Neural cell (in vitro differentiated cells): ENCODE measurements at regions not wholly inside any gene's neighbourhood (a gene's known extent, or its start where the extent isn't known, plus 50 kb on each side); places are given as distances from the start of the nearest gene placed in this dataset.

Source experiments
- H2AFZ ChIP-seq: fragments of 200-600, 300-800 bp; sonication (generic), shearing (Covaris generic); 2 replicates; pipeline ENCODE4 v1.6.0; 2014; ENCODE audit warnings: low read depth, mild to moderate bottlenecking, antibody characterized with exemption, low read length, moderate library complexity
- H3F3A ChIP-seq: fragments of 200-600 bp; shearing (Covaris generic); 2 replicates; pipeline ENCODE4 v1.6.1; 2016; ENCODE audit warnings: mild to moderate bottlenecking, moderate library complexity, mixed read lengths, antibody characterized with exemption, low read length; ENCODE audit not compliant: insufficient read depth, poor library complexity, severe bottlenecking
- H3K27ac ChIP-seq: fragments of 200-600, 300-800 bp; sonication (generic), shearing (Covaris generic); 2 replicates; pipeline ENCODE4 v1.5.1; 2014; ENCODE audit warnings: mild to moderate bottlenecking, low read length, moderate library complexity
- H3K27me3 ChIP-seq: fragments of 300-800, 200-600 bp; sonication (generic), shearing (Covaris generic); 2 replicates; pipeline ENCODE4 v1.6.0; 2014; ENCODE audit warnings: mild to moderate bottlenecking, low read depth, low read length, moderate library complexity; ENCODE audit not compliant: insufficient read depth
- H3K36me3 ChIP-seq: fragments of 300-800, 200-600 bp; sonication (generic), shearing (Covaris generic); 2 replicates; pipeline ENCODE4 v1.5.1; 2014; ENCODE audit warnings: mild to moderate bottlenecking, antibody characterized with exemption, low read length, moderate library complexity; ENCODE audit not compliant: insufficient read depth
- H3K4me2 ChIP-seq: fragments of 300-800, 200-600 bp; sonication (generic), shearing (Covaris generic); 2 replicates; pipeline ENCODE4 v1.6.0; 2014; ENCODE audit warnings: mild to moderate bottlenecking, low read length
- H3K4me3 ChIP-seq: fragments of 300-800, 200-600 bp; sonication (generic), shearing (Covaris generic); 2 replicates; pipeline ENCODE4 v1.5.1; 2014; ENCODE audit warnings: mild to moderate bottlenecking, low read length, moderate library complexity
- H3K79me2 ChIP-seq: fragments of 200-600 bp; shearing (Covaris generic); replicated peaks from 2 replicates; pipeline ENCODE4 v1.6.0; 2014; ENCODE audit warnings: mild to moderate bottlenecking, low read length, moderate library complexity; ENCODE audit not compliant: insufficient read depth
- H3K9ac ChIP-seq: fragments of 300-800, 200-600 bp; sonication (generic), shearing (Covaris generic); 2 replicates; pipeline ENCODE4 v1.6.1; 2016; ENCODE audit warnings: mild to moderate bottlenecking, low read length, mixed read lengths
- H3K9me2 ChIP-seq: fragments of 200-600 bp; shearing (Covaris generic); 2 replicates; pipeline ENCODE4 v1.6.1; 2016; ENCODE audit warnings: mild to moderate bottlenecking, low read length, mixed read lengths; ENCODE audit not compliant: insufficient read depth
- H3K9me3 ChIP-seq: fragments of 200-600, 300-800 bp; sonication (generic), shearing (Covaris generic); 2 replicates; pipeline ENCODE4 v1.6.1; 2016; ENCODE audit warnings: mild to moderate bottlenecking, mixed run types, low read length, moderate library complexity, mixed read lengths
- H4K20me1 ChIP-seq: fragments of 200-600 bp; shearing (Covaris generic); 2 replicates; pipeline ENCODE4 v1.6.1; 2016; ENCODE audit warnings: mild to moderate bottlenecking, mixed run types; ENCODE audit not compliant: insufficient read depth
- EP300 ChIP-seq: fragments of 450-650 bp; conservative IDR thresholded peaks from 2 replicates; pipeline ENCODE4 v1.6.1; 2014; ENCODE audit warnings: antibody characterized with exemption, mild to moderate bottlenecking, moderate library complexity; ENCODE audit not compliant: poor library complexity, severe bottlenecking
- EZH2 ChIP-seq: fragments of 200-600, 300-800 bp; shearing (Covaris generic), sonication (generic); IDR thresholded peaks from 2 replicates; pipeline ENCODE4 v1.6.1; 2014; ENCODE audit warnings: antibody characterized with exemption, low read length, borderline replicate concordance, mild to moderate bottlenecking; ENCODE audit not compliant: insufficient read depth, poor library complexity, severe bottlenecking
- MXI1 ChIP-seq: fragments of 450-650 bp; conservative IDR thresholded peaks from 2 replicates; pipeline ENCODE4 v1.6.1; 2014; ENCODE audit warnings: antibody characterized with exemption, mild to moderate bottlenecking; ENCODE audit not compliant: poor library complexity, severe bottlenecking
- POLR2AphosphoS5 ChIP-seq: IDR thresholded peaks from 2 replicates; pipeline ENCODE4 v1.6.1; 2012
- RAD21 ChIP-seq: fragments of 450-650 bp; conservative IDR thresholded peaks from 2 replicates; pipeline ENCODE4 v1.6.1; 2014; ENCODE audit warnings: antibody characterized with exemption, mild to moderate bottlenecking, moderate library complexity
- SMC3 ChIP-seq: fragments of 450-650 bp; conservative IDR thresholded peaks from 2 replicates; pipeline ENCODE4 v1.6.1; 2014; ENCODE audit warnings: antibody characterized with exemption, mild to moderate bottlenecking, moderate library complexity; ENCODE audit not compliant: poor library complexity
- TAF1 ChIP-seq: IDR thresholded peaks from 2 replicates; pipeline ENCODE4 v1.6.1; 2012; ENCODE audit warnings: low read depth
- TF ChIP-seq, protein P1 (sequence below): IDR thresholded peaks from 2 replicates; pipeline ENCODE4 v1.6.1; 2012; ENCODE audit warnings: borderline replicate concordance
- TF ChIP-seq, protein P2 (sequence below): fragments of 450-650 bp; IDR thresholded peaks from 2 replicates; pipeline ENCODE4 v1.5.1; 2014; ENCODE audit warnings: antibody characterized with exemption, mild to moderate bottlenecking, moderate library complexity; ENCODE audit not compliant: poor library complexity, severe bottlenecking

DNA sequence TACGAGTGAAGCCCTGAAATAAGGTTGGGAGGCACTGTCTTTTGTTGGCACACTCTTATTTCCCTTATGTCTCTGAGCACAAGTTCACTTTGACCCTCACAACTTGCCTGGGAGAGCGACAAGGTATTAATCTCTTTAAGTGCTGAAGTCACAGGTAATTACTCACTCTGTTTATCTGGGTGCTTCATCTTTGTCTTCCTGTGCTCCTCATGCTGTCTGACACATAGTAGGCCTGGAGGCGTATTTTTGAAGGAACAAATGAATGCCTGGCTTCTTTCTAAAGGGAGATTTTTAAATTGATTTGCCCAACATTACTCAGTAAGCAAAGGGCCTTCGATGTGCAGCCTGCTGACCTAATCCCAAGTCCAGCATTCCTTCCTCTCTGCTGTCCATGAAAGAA lies 507.1 kb upstream of the TNP1 start:
- H3K4me3 ChIP-seq: no peak overlapping the region
- H3F3A ChIP-seq: no peaks in the 10 kb centered on the region
- H3K4me2 ChIP-seq: no peak overlapping the region
- no peaks in the 10 kb centered on the region for H3K27me3 ChIP-seq
- no peaks in the 10 kb centered on the region for H3K9me2 ChIP-seq
- H3K9me3 ChIP-seq: no peaks in the 10 kb centered on the region
- H3K79me2 ChIP-seq: no peaks in the 10 kb centered on the region
- no peak overlapping the region for H3K9ac ChIP-seq
- H4K20me1 ChIP-seq: no peaks in the 10 kb centered on the region
- no peak overlapping the region for H2AFZ ChIP-seq
- H3K27ac ChIP-seq: no peak overlapping the region
- no peak for TF ChIP-seq RAD21
- TF ChIP-seq TAF1: no peak
- TF ChIP-seq, protein P1, sequence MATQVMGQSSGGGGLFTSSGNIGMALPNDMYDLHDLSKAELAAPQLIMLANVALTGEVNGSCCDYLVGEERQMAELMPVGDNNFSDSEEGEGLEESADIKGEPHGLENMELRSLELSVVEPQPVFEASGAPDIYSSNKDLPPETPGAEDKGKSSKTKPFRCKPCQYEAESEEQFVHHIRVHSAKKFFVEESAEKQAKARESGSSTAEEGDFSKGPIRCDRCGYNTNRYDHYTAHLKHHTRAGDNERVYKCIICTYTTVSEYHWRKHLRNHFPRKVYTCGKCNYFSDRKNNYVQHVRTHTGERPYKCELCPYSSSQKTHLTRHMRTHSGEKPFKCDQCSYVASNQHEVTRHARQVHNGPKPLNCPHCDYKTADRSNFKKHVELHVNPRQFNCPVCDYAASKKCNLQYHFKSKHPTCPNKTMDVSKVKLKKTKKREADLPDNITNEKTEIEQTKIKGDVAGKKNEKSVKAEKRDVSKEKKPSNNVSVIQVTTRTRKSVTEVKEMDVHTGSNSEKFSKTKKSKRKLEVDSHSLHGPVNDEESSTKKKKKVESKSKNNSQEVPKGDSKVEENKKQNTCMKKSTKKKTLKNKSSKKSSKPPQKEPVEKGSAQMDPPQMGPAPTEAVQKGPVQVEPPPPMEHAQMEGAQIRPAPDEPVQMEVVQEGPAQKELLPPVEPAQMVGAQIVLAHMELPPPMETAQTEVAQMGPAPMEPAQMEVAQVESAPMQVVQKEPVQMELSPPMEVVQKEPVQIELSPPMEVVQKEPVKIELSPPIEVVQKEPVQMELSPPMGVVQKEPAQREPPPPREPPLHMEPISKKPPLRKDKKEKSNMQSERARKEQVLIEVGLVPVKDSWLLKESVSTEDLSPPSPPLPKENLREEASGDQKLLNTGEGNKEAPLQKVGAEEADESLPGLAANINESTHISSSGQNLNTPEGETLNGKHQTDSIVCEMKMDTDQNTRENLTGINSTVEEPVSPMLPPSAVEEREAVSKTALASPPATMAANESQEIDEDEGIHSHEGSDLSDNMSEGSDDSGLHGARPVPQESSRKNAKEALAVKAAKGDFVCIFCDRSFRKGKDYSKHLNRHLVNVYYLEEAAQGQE: no peak
- no peak for TF ChIP-seq POLR2AphosphoS5
- no peak for TF ChIP-seq MXI1
- no peak for TF ChIP-seq EZH2
- TF ChIP-seq EP300: no peak
- no peak for TF ChIP-seq SMC3
- TF ChIP-seq, protein P2, sequence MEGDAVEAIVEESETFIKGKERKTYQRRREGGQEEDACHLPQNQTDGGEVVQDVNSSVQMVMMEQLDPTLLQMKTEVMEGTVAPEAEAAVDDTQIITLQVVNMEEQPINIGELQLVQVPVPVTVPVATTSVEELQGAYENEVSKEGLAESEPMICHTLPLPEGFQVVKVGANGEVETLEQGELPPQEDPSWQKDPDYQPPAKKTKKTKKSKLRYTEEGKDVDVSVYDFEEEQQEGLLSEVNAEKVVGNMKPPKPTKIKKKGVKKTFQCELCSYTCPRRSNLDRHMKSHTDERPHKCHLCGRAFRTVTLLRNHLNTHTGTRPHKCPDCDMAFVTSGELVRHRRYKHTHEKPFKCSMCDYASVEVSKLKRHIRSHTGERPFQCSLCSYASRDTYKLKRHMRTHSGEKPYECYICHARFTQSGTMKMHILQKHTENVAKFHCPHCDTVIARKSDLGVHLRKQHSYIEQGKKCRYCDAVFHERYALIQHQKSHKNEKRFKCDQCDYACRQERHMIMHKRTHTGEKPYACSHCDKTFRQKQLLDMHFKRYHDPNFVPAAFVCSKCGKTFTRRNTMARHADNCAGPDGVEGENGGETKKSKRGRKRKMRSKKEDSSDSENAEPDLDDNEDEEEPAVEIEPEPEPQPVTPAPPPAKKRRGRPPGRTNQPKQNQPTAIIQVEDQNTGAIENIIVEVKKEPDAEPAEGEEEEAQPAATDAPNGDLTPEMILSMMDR: no peak
- H3K36me3 ChIP-seq: no peaks in the 10 kb centered on the region

DNA sequence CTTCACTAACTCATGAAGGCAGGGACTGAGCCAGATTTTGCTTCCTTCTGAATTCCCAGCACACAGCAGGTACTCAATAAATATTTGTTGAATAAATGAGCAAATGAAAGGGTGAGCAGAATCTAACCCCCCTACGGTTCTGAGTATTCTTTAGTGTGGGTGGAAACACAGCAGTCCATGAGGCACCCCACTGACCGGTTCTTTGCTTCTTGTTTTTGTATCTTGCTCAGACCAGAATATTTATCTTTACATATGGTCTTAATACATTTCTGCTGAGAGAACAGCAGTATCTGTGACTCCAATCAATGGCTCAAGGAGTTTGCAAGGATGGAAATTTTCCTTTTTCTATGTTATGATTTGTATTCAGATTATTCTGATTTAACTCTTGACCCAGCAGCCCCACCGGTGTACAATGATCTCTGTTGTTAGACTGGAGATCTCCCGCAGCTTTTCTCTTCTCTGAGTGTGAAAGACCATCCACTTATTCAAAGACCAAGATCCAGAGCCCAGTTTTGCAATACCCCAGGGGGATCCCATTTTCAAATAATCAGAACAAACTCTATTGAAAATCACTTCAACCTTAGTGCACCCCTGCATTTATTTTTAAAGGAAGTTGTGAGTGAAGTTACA lies 506.5 kb upstream of the TNP1 start:
- no peak overlapping the region for H3K27ac ChIP-seq
- TF ChIP-seq RAD21 (no peak), POLR2AphosphoS5 (no peak), EP300 (no peak), TAF1 (no peak), MXI1 (no peak), EZH2 (no peak), SMC3 (no peak)
- TF ChIP-seq, protein P1: no peak
- TF ChIP-seq, protein P2: no peak
- no peak overlapping the region for H2AFZ ChIP-seq

More for the DNA sequence above, 506.5 kb upstream of the TNP1 start:
- no peaks in the 10 kb centered on the region for H3K79me2 ChIP-seq
- no peaks in the 10 kb centered on the region for H3K9me3 ChIP-seq
- H3K9ac ChIP-seq: no peak overlapping the region
- H3K9me2 ChIP-seq: no peaks in the 10 kb centered on the region
- H3F3A ChIP-seq: no peaks in the 10 kb centered on the region
- H3K4me2 ChIP-seq: no peak overlapping the region
- no peaks in the 10 kb centered on the region for H3K36me3 ChIP-seq
- no peaks in the 10 kb centered on the region for H3K27me3 ChIP-seq
- H3K4me3 ChIP-seq: no peak overlapping the region
- no peaks in the 10 kb centered on the region for H4K20me1 ChIP-seq
